KMS-11 (cell line): ENCODE measurements at regions not wholly inside any gene's neighbourhood (a gene's known extent, or its start where the extent isn't known, plus 50 kb on each side); places are given as distances from the start of the nearest gene placed in this dataset.
"Not testable (repeated sequence)": the region's sequence is repeated elsewhere in the genome, so short reads cannot be mapped to it uniquely, and the experiment has no call there.

Experiments
- H2AFZ ChIP-seq: fragments of 200-600 bp; sonication (generic); 2 replicates; pipeline ENCODE4 v1.6.1; 2016; ENCODE audit warnings: antibody characterized with exemption, mixed run types, low read depth
- H3K27ac ChIP-seq: fragments of 200-600 bp; sonication (generic); 2 replicates; pipeline ENCODE4 v1.6.1; 2016; ENCODE audit warnings: mild to moderate bottlenecking, mixed run types
- H3K27me3 ChIP-seq: fragments of 200-600 bp; sonication (generic); 2 replicates; pipeline ENCODE4 v1.6.1; 2017; ENCODE audit warnings: mild to moderate bottlenecking, low read depth, mixed run types, moderate library complexity; ENCODE audit not compliant: insufficient read depth
- H3K36me3 ChIP-seq: fragments of 200-600 bp; sonication (generic); 2 replicates; pipeline ENCODE4 v1.6.1; 2017; ENCODE audit warnings: mild to moderate bottlenecking, mixed run types; ENCODE audit not compliant: insufficient read depth
- H3K4me1 ChIP-seq: fragments of 200-600 bp; sonication (generic); 2 replicates; pipeline ENCODE4 v1.6.1; 2016; ENCODE audit warnings: mild to moderate bottlenecking, low read depth, mixed run types; ENCODE audit not compliant: poor library complexity, severe bottlenecking
- H3K4me2 ChIP-seq: fragments of 200-600 bp; sonication (generic); 2 replicates; pipeline ENCODE4 v1.7.0; 2016; ENCODE audit warnings: mild to moderate bottlenecking, mixed run types
- H3K4me3 ChIP-seq: fragments of 200-600 bp; sonication (generic); IDR thresholded peaks from 2 replicates; pipeline ENCODE4 v1.6.1; 2017; ENCODE audit warnings: low read depth, low read length, mixed read lengths; ENCODE audit not compliant: insufficient read depth
- H3K79me2 ChIP-seq: fragments of 200-600 bp; sonication (generic); 2 replicates; pipeline ENCODE4 v1.6.1; 2016; ENCODE audit warnings: low read depth, mixed run types; ENCODE audit not compliant: insufficient read depth
- H3K9ac ChIP-seq: fragments of 200-600 bp; sonication (generic); 2 replicates; pipeline ENCODE4 v1.6.1; 2016; ENCODE audit warnings: mild to moderate bottlenecking, mixed run types
- H4K20me1 ChIP-seq: fragments of 200-600 bp; sonication (generic); 2 replicates; pipeline ENCODE4 v1.6.1; 2016; ENCODE audit warnings: mild to moderate bottlenecking, mixed run types; ENCODE audit not compliant: insufficient read depth
- TF ChIP-seq, protein P1 (sequence below): fragments of 200-600 bp; sonication (generic); conservative IDR thresholded peaks from 2 replicates; pipeline ENCODE4 v1.6.1; 2017; ENCODE audit warnings: low read depth, mild to moderate bottlenecking, antibody characterized with exemption, low read length, moderate library complexity, mixed read lengths

- H3K9ac ChIP-seq = no peak overlapping the region
- H3K36me3 ChIP-seq = no peaks in the 10 kb centered on the region
- H3K79me2 ChIP-seq = no peaks in the 10 kb centered on the region
- no peak overlapping the region for H3K27ac ChIP-seq
- H3K4me2 ChIP-seq = no peak overlapping the region
- no peaks in the 10 kb centered on the region for H3K4me1 ChIP-seq
- H2AFZ ChIP-seq = no peak overlapping the region
- H3K4me3 ChIP-seq = no peak overlapping the region
- no peaks in the 10 kb centered on the region for H4K20me1 ChIP-seq
- TF ChIP-seq, protein P1, sequence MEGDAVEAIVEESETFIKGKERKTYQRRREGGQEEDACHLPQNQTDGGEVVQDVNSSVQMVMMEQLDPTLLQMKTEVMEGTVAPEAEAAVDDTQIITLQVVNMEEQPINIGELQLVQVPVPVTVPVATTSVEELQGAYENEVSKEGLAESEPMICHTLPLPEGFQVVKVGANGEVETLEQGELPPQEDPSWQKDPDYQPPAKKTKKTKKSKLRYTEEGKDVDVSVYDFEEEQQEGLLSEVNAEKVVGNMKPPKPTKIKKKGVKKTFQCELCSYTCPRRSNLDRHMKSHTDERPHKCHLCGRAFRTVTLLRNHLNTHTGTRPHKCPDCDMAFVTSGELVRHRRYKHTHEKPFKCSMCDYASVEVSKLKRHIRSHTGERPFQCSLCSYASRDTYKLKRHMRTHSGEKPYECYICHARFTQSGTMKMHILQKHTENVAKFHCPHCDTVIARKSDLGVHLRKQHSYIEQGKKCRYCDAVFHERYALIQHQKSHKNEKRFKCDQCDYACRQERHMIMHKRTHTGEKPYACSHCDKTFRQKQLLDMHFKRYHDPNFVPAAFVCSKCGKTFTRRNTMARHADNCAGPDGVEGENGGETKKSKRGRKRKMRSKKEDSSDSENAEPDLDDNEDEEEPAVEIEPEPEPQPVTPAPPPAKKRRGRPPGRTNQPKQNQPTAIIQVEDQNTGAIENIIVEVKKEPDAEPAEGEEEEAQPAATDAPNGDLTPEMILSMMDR = no peak
- no peaks in the 10 kb centered on the region for H3K27me3 ChIP-seq
Observed at GRCh38 chr11:119586181-119586580, 142.8 kb downstream of the NECTIN1 start.

DNA sequence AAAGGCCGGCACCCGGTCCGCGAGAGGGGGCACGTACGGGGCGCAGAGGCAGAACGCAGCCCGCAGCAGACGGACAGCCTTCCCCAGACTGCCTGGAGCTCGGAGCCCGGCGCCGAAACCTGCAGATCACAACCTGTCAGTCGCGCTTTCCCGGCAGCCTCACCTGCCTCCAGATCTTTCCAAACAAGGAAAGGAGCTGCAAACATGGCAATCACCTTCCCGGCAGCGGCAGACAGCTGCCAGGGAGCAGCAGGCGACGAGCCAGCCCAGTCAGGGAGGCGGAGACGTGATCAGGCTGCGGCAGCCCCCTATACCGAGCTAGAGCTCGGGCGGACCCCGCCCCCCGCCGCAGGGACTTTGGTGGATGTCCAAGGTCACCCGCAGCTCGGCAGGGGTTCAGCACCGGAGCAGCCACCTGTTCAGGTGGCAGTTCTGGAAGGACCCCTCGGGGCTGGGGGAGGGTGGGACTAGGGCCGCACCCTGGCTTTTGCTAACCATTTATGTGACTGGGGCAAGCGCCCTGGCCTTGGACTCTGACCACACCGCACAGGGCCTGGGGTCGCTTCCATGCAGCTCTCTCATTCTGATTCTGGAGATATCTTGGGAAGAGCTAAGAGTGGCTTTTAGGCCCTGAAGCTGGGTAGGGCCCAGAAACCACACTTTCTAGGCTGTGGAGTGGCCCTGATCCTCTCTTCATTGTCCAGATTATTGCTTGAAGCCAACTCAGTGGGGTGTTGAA is 143.8 kb downstream of the NECTIN1 start:
- Histone ChIP-seq H3K4me1 (no peaks in the 10 kb centered on the region), H3K79me2 (no peaks in the 10 kb centered on the region), H3K9ac (no peak overlapping the region), H4K20me1 (no peaks in the 10 kb centered on the region), H3K4me3 (no peak overlapping the region), H3K4me2 (no peak overlapping the region), H3K27ac (no peak overlapping the region), H3K36me3 (no peaks in the 10 kb centered on the region), H3K27me3 (no peaks in the 10 kb centered on the region), H2AFZ (no peak overlapping the region)
- TF ChIP-seq, protein P1 = no peak

DNA sequence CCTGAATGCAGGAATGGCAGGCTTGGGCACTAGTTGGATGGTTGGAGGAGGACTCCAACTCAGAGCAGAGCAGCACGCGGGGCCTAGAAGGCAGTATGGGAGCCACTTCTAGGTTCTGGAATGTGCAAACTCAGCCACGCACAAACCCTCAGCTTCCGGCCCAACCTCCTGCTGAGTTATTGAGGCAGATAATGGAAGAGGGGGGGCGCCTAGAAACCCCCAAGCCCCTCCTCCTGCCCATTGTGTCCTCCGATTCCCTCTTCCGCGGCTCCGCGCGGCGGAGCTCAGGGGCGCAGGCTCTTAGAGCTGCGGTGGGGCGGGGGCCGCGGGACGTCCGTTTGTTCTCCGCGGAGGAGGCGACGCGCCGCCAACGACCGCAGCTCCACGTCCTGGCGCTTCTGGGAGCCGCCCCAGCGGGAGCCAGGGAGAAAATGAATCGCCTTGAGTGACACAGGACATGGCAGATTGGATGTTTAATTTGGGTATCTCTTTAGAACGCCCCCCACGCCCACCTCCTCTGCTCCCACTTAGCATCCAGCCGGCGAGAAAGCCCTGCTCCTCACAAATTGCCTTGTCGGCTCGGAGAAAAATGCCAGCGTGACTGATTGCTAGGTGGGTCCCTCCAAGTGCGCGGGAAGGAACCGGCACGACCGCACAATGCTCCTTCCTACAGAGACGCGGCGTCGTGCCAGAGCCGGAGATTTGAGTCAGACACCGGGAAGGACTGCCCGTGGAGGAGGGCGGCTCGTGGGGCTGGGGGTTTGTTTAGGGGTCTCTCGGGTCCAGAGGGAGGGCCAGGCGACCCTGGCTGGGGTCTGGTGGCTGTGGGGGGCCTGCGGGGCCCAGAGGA is 144.6 kb downstream of the NECTIN1 start:
- Histone ChIP-seq H3K27me3 (no peaks in the 10 kb centered on the region), H3K36me3 (no peaks in the 10 kb centered on the region), H3K79me2 (no peaks in the 10 kb centered on the region), H3K4me1 (no peaks in the 10 kb centered on the region), H4K20me1 (no peaks in the 10 kb centered on the region), H3K27ac (no peak overlapping the region), H3K9ac (no peak overlapping the region), H3K4me2 (no peak overlapping the region), H3K4me3 (no peak overlapping the region), H2AFZ (peak overlapping the region; percentile 22; the same call in 1 of the 2 replicates)
- TF ChIP-seq, protein P1 = no peak

GRCh38 chr11:119583585-119583984 is 145.4 kb downstream of the NECTIN1 start:
- Histone ChIP-seq H3K36me3 (no peaks in the 10 kb centered on the region), H3K4me1 (no peaks in the 10 kb centered on the region), H3K9ac (no peak overlapping the region), H3K27ac (no peak overlapping the region), H4K20me1 (no peaks in the 10 kb centered on the region), H3K27me3 (no peaks in the 10 kb centered on the region), H2AFZ (no peak overlapping the region), H3K79me2 (no peaks in the 10 kb centered on the region), H3K4me3 (no peak overlapping the region), H3K4me2 (no peak overlapping the region)
- TF ChIP-seq, protein P1 = no peak

DNA sequence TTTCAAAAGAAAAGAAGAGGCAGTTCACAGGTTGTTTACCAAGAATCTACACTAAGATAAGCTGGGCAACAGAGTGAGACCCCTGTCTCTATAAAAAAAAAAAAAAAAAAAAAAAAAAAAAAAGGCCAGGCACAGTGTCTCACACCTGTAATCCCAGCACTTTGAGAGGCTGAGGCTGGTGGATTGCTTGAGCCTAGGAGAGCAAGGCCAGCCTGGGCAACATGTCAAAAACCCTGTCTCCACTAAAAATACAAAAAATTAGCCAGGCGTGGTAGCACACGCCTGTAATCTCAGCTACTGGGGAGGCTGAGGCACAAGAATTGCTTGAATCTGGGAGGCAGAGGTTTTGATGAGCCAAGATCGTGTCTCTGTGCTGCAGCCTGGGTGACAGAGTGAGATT is 147.6 kb downstream of the NECTIN1 start:
- H3K4me2 ChIP-seq, H3K27me3 ChIP-seq, H3K4me1 ChIP-seq, H3K27ac ChIP-seq, H3K79me2 ChIP-seq, H3K4me3 ChIP-seq, H2AFZ ChIP-seq, H3K9ac ChIP-seq, H4K20me1 ChIP-seq, H3K36me3 ChIP-seq: not testable (repeated sequence)
